HepG2 (cell line): ENCODE measurements at regions not wholly inside any gene's neighbourhood (a gene's known extent, or its start where the extent isn't known, plus 50 kb on each side); places are given as distances from the start of the nearest gene placed in this dataset.

Source experiments
- ATAC-seq: fragments of 200-7000 bp; cut with Tn5 transposase; 3 replicates; pipeline ENCODE4 v1.9.1; 2020; ENCODE audit warnings: mild to moderate bottlenecking, moderate library complexity
- BruUV-seq: library from RNA; stranded (reverse); fragments of 400-500 nt; replicated peaks from 2 replicates; lab custom pipeline; 2021; lab: Mats Ljungman, UMichigan
- CTCF ChIA-PET: fragments of 300-600 bp; formaldehyde crosslinking; extraction: SDS; loops from one replicate; lab custom pipeline; 2021; ENCODE audit warnings: low total read pairs, inconsistent platforms, low intra/inter-chr PET ratio; lab: Yijun Ruan, JAX
- POLR2A ChIA-PET: fragments of 350-600 bp; sonication (Branson Sonifier 250); formaldehyde crosslinking; loops from one replicate; lab custom pipeline; 2020; ENCODE audit warnings: antibody characterized with exemption, inconsistent platforms; lab: Yijun Ruan, JAX
- DNase-seq: peaks from one replicate; pipeline ENCODE4 v3.0.0-alpha.2; 2015; ENCODE audit warnings: low spot score
- FAIRE-seq: peaks from 3 replicates; lab custom pipeline; 2011; peaks lifted over from hg19 to GRCh38; lab: Jason Lieb, UNC
- H2AFZ ChIP-seq: one replicate; pipeline ENCODE4 v1.6.1; 2011; ENCODE audit warnings: low read length, inconsistent platforms
- H3K27ac ChIP-seq: fragments of 300-600 bp; 3 replicates; pipeline ENCODE4 v1.8.0; 2011; ENCODE audit warnings: mixed run types, mild to moderate bottlenecking, mixed read lengths, low read length, inconsistent platforms; ENCODE audit not compliant: insufficient read depth; ENCODE audit errors: extremely low read length
- H3K27me3 ChIP-seq, 2 experiments: fragments of 200-600 bp in 1 of 2; 2 replicates in 1 of 2; 3 replicates in 1 of 2; pipeline versions ENCODE4 v1.6.0 to v1.8.0; 2011; ENCODE audit warnings: low read length in 2 of 2, mild to moderate bottlenecking in 2 of 2, moderate library complexity in 2 of 2, inconsistent platforms in 1 of 2; ENCODE audit not compliant: insufficient read depth in 2 of 2, control insufficient read depth in 1 of 2
- H3K36me3 ChIP-seq, 2 experiments: fragments of 200-600 bp in 1 of 2; replicated peaks in 1 of 2; 2 replicates in 1 of 2; 3 replicates in 1 of 2; pipeline versions ENCODE4 v1.5.1 to v1.8.0; 2011; ENCODE audit warnings: low read length in 2 of 2, inconsistent platforms in 1 of 2; ENCODE audit not compliant: insufficient read depth in 2 of 2, control insufficient read depth in 1 of 2
- H3K4me1 ChIP-seq: 2 replicates; pipeline ENCODE4 v1.5.1; 2012; ENCODE audit warnings: low read length, inconsistent platforms; ENCODE audit not compliant: insufficient read depth
- H3K4me2 ChIP-seq: 2 replicates; pipeline ENCODE4 v1.6.0; 2011; ENCODE audit warnings: low read depth, low read length, inconsistent platforms
- H3K4me3 ChIP-seq, 3 experiments: fragments of 200-600 bp in 1 of 3; sonication (generic), shearing (Covaris generic) in 1 of 3; replicated peaks in 1 of 3; 2 replicates each; pipeline ENCODE4 v1.5.1; 2011 to 2016; ENCODE audit warnings: low read length in 3 of 3, inconsistent platforms in 2 of 3, low read depth in 2 of 3, mild to moderate bottlenecking in 2 of 3, control low read depth in 1 of 3, mixed read lengths in 1 of 3; ENCODE audit not compliant: insufficient read depth in 1 of 3
- H3K79me2 ChIP-seq: one replicate; pipeline ENCODE4 v1.6.1; 2011; ENCODE audit warnings: low read length, inconsistent platforms; ENCODE audit not compliant: insufficient read depth
- H3K9ac ChIP-seq: 2 replicates; pipeline ENCODE4 v1.6.0; 2011; ENCODE audit warnings: mild to moderate bottlenecking, low read depth, low read length, inconsistent platforms; ENCODE audit not compliant: insufficient read depth
- H3K9me3 ChIP-seq: 2 replicates; pipeline ENCODE4 v1.5.1; 2012; ENCODE audit warnings: mild to moderate bottlenecking, low read length
- H4K20me1 ChIP-seq: 2 replicates; pipeline ENCODE4 v1.6.0; 2011; ENCODE audit warnings: inconsistent platforms, mild to moderate bottlenecking, low read length, moderate library complexity; ENCODE audit not compliant: insufficient read depth
- CBX1 ChIP-seq: IDR thresholded peaks from one replicate; pipeline ENCODE4 v1.6.1; 2016; ENCODE audit warnings: antibody characterized with exemption, low read depth
- KAT2B ChIP-seq: fragments of 150-350 bp; IDR thresholded peaks from 2 replicates; pipeline ENCODE4 v1.6.1; 2014; ENCODE audit warnings: low read depth, low read length, borderline replicate concordance
- NR2F1 ChIP-seq, 2 experiments: fragments of 450-650 bp in 1 of 2; formaldehyde crosslinking in 1 of 2; IDR thresholded peaks; 2 replicates each; pipeline versions ENCODE4 v1.5.0 to v1.6.1; 2016 to 2020; ENCODE audit warnings: mild to moderate bottlenecking in 1 of 2, missing compliant biosample characterization in 1 of 2, missing genetic modification reagents in 1 of 2, moderate library complexity in 1 of 2
- POGZ ChIP-seq: sonication (generic); formaldehyde crosslinking; IDR thresholded peaks from 2 replicates; pipeline ENCODE4 v1.4.0; 2020; ENCODE audit warnings: mild to moderate bottlenecking, missing genetic modification reagents
- TMF1 ChIP-seq: sonication (generic); formaldehyde crosslinking; IDR thresholded peaks from 2 replicates; pipeline ENCODE4 v1.8.1; 2022; ENCODE audit warnings: low read depth, missing genetic modification reagents
- WIZ ChIP-seq: sonication (generic); formaldehyde crosslinking; IDR thresholded peaks from 2 replicates; pipeline ENCODE4 v1.5.1; 2020; ENCODE audit warnings: mild to moderate bottlenecking, missing genetic modification reagents
- ZBTB20 ChIP-seq: sonication (generic); formaldehyde crosslinking; IDR thresholded peaks from 2 replicates; pipeline ENCODE4 v1.8.1; 2023; ENCODE audit warnings: missing genetic modification reagents, low read depth, mild to moderate bottlenecking, borderline replicate concordance
- ZNF12 ChIP-seq: sonication (generic); formaldehyde crosslinking; IDR thresholded peaks from 2 replicates; pipeline ENCODE4 v1.5.0; 2020; ENCODE audit warnings: missing genetic modification reagents
- ZNF567 ChIP-seq: sonication (generic); formaldehyde crosslinking; IDR thresholded peaks from 2 replicates; pipeline ENCODE4 v1.8.1; 2023; ENCODE audit warnings: mild to moderate bottlenecking, missing genetic modification reagents, borderline replicate concordance
- ZNF674 ChIP-seq: sonication (generic); formaldehyde crosslinking; IDR thresholded peaks from 2 replicates; pipeline ENCODE4 v1.5.0; 2020; ENCODE audit warnings: low read depth, mild to moderate bottlenecking, missing genetic modification reagents
- ZSCAN22 ChIP-seq: sonication (generic); formaldehyde crosslinking; IDR thresholded peaks from 2 replicates; pipeline ENCODE4 v1.4.0; 2020; ENCODE audit warnings: mild to moderate bottlenecking, missing genetic modification reagents
- WGBS: methylation state at CpG from one replicate; pipeline ENCODE4 v1.1.6; 2017; ENCODE audit warnings: low lambda C conversion rate; 5-methylcytosine and 5-hydroxymethylcytosine counted together
- in situ Hi-C: cut with HindIII; loops from 2 replicates; pipeline ENCODE4 v1.10.0; 2017; ENCODE audit warnings: low pct_unique_long_range_greater_than_20kb; ENCODE audit not compliant: extremely low pct_ligation_motif_present
- intact Hi-C: fragments of 100-400 bp; cut with micrococcal nuclease; formaldehyde crosslinking; loops from one replicate; pipeline ENCODE4 v1.10.0; 2022; ENCODE audit not compliant: unreplicated experiment
- TF ChIP-seq, protein P1 (sequence below): sonication (generic); formaldehyde crosslinking; IDR thresholded peaks from 2 replicates; pipeline ENCODE4 v1.5.0; 2020; ENCODE audit warnings: mild to moderate bottlenecking, low read depth, missing genetic modification reagents, borderline replicate concordance

GRCh38 chr1:189819751-189820150 is 657.9 kb downstream of the BRINP3 start:
- no peak for FAIRE-seq
- Histone ChIP-seq H3K4me1 (no peaks in the 10 kb centered on the region), H3K4me3 (no peak overlapping the region), H3K27me3 (no peaks in the 10 kb centered on the region), H4K20me1 (no peaks in the 10 kb centered on the region), H3K9ac (no peak overlapping the region), H3K9me3 (no peaks in the 10 kb centered on the region), H3K27ac (no peak overlapping the region), H3K36me3 (no peaks in the 10 kb centered on the region), H3K79me2 (no peaks in the 10 kb centered on the region), H3K4me2 (no peak overlapping the region), H2AFZ (no peak overlapping the region)
- 0% methylated on average over 2 of the region's 2 CpGs for WGBS
- BruUV-seq = no TSS peak
- DNase-seq = no peak
- ChIA-PET POLR2A (no interaction called here), CTCF (no interaction called here)
- in situ Hi-C loops (no loop called here), intact Hi-C loops (no loop called here)
- ATAC-seq = no peak
- TF ChIP-seq ZNF567 (CRISPR knock-in tag) (no peak), WIZ (no peak), CBX1 (no peak), KAT2B (no peak)

GRCh38 chr1:189821833-189822232 is 655.8 kb downstream of the BRINP3 start:
- H3K9me3 ChIP-seq = no peaks in the 10 kb centered on the region
- no peak overlapping the region for H3K9ac ChIP-seq
- FAIRE-seq (no peak), ATAC-seq (no peak), DNase-seq (no peak)
- in situ Hi-C loops = no loop called here
- H3K36me3 ChIP-seq = no peaks in the 10 kb centered on the region
- intact Hi-C loops = no loop called here
- H2AFZ ChIP-seq = no peak overlapping the region
- 0% methylated on average over 1 of the region's 1 CpG for WGBS
- ChIA-PET POLR2A (no interaction called here), CTCF (no interaction called here)
- no peak for TF ChIP-seq NR2F1 (CRISPR knock-in tag; IDR thresholded peaks at IDR 0.05)
- TF ChIP-seq ZNF674 (CRISPR knock-in tag) = no peak
- TF ChIP-seq POGZ (CRISPR knock-in tag) = no peak
- no peak for TF ChIP-seq ZNF12 (CRISPR knock-in tag)
- TF ChIP-seq ZBTB20 (CRISPR knock-in tag) = no peak
- TF ChIP-seq ZSCAN22 = no peak
- TF ChIP-seq, protein P1, sequence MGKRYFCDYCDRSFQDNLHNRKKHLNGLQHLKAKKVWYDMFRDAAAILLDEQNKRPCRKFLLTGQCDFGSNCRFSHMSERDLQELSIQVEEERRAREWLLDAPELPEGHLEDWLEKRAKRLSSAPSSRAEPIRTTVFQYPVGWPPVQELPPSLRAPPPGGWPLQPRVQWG (CRISPR knock-in tag) = no peak
- TF ChIP-seq TMF1 = no peak
- no peak overlapping the region for H3K27ac ChIP-seq
- no peaks in the 10 kb centered on the region for H3K27me3 ChIP-seq
- no TSS peak for BruUV-seq
- no peaks in the 10 kb centered on the region for H4K20me1 ChIP-seq
- H3K79me2 ChIP-seq = no peaks in the 10 kb centered on the region
- no peaks in the 10 kb centered on the region for H3K4me1 ChIP-seq
- no peak overlapping the region for H3K4me2 ChIP-seq
- no peak overlapping the region for H3K4me3 ChIP-seq
